ENCODE measurements at regions not wholly inside any gene's neighbourhood (a gene's known extent, or its start where the extent isn't known, plus 50 kb on each side); places are given as distances from the start of the nearest gene placed in this dataset.

- no peak for DNase-seq (ENCODE audit: low spot score)
- no peak overlapping the region for H3K4me2 ChIP-seq (ENCODE audit: low read length)
- H2AFZ ChIP-seq (ENCODE audit: low read length) = no peak overlapping the region
- BruUV-seq (replicated peaks) = no TSS peak
- H3K36me3 ChIP-seq (ENCODE audit: insufficient read depth, low read length) = no peaks in the 10 kb centered on the region
- H3K9me2 ChIP-seq (ENCODE audit: insufficient read depth, low read length) = no peaks in the 10 kb centered on the region
- intact Hi-C loops (cut with micrococcal nuclease; ENCODE audit: unreplicated experiment) = no loop called here
- H3K27ac ChIP-seq (ENCODE audit: low read depth, low read length, poor library complexity, severe bottlenecking) = no peak overlapping the region
- no peaks in the 10 kb centered on the region for H4K20me1 ChIP-seq (ENCODE audit: insufficient read depth, low read length)
- no peaks in the 10 kb centered on the region for H3K79me2 ChIP-seq (ENCODE audit: insufficient read depth, low read depth, low read length)
- no peaks in the 10 kb centered on the region for H3K4me1 ChIP-seq (ENCODE audit: insufficient read depth, low read length, poor library complexity, severe bottlenecking)
- no peak overlapping the region for H3K4me3 ChIP-seq (ENCODE audit: low read depth, low read length, poor library complexity, severe bottlenecking)
- ChIA-PET POLR2A (no interaction called here), CTCF (ENCODE audit: unreplicated experiment) (no interaction called here)
- no peaks in the 10 kb centered on the region for H3K9me3 ChIP-seq (ENCODE audit: low read length)
- no peak for TF ChIP-seq EZH2phosphoT487 (IDR thresholded peaks at IDR 0.05; ENCODE audit: borderline replicate concordance, low read depth, low read length)
- no peak for TF ChIP-seq CTCF (conservative IDR thresholded peaks at IDR 0.05; ENCODE audit: low read length)
These were observed 126.1 kb upstream of the EEA1 start for GRCh38 chr12:93055221-93055620.

GRCh38 chr12:93056971-93057535 lies 128.0 kb upstream of the EEA1 start:
- ChIA-PET POLR2A (interaction anchor here (0.9 kb wide), 1 partner anchor 16 kb away, joined by 3 read pairs; no protein-coding TSS in a partner anchor), CTCF (ENCODE audit: unreplicated experiment) (no interaction called here)
- TF ChIP-seq CTCF (conservative IDR thresholded peaks at IDR 0.05; ENCODE audit: low read length) (no peak), EZH2phosphoT487 (IDR thresholded peaks at IDR 0.05; ENCODE audit: borderline replicate concordance, low read depth, low read length) (no peak)

DNA sequence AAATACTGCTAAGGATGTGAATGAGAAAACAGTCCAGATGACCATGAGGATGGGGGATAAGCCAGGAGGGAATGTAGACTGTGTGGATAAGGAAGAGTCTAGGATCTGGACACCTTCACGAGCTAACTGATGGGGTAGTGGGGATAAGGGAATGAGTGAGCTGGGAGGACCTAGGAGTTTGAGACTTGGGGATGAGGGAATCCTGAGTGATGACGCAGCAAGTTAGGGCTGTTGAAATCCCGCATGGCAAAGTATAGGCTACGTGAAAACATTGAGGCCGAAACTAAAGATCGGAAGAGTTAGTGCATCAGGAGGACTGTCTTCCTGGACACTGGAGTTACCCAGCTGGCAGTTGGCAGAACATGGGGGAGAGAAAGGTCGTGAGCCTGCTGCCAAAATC lies 129.2 kb upstream of the EEA1 start:
- CTCF ChIA-PET (ENCODE audit: unreplicated experiment) = no interaction called here
- no peaks in the 10 kb centered on the region for H3K9me2 ChIP-seq (ENCODE audit: insufficient read depth, low read length)
- intact Hi-C loops (cut with micrococcal nuclease; ENCODE audit: unreplicated experiment) = no loop called here

More at GRCh38 chr12:93056971-93057535, 128.0 kb upstream of the EEA1 start:
- no peak overlapping the region for H3K4me2 ChIP-seq (ENCODE audit: low read length)
- no peaks in the 10 kb centered on the region for H3K9me3 ChIP-seq (ENCODE audit: low read length)
- H4K20me1 ChIP-seq (ENCODE audit: insufficient read depth, low read length) = no peaks in the 10 kb centered on the region
- intact Hi-C loops (cut with micrococcal nuclease; ENCODE audit: unreplicated experiment) = no loop called here
- no peak overlapping the region for H3K27ac ChIP-seq (ENCODE audit: low read depth, low read length, poor library complexity, severe bottlenecking)
- no peaks in the 10 kb centered on the region for H3K4me1 ChIP-seq (ENCODE audit: insufficient read depth, low read length, poor library complexity, severe bottlenecking)
- BruUV-seq (replicated peaks) = no TSS peak
- no peaks in the 10 kb centered on the region for H3K9me2 ChIP-seq (ENCODE audit: insufficient read depth, low read length)
- DNase-seq (ENCODE audit: low spot score) = no peak
- no peak overlapping the region for H3K4me3 ChIP-seq (ENCODE audit: low read depth, low read length, poor library complexity, severe bottlenecking)
- H3K36me3 ChIP-seq (ENCODE audit: insufficient read depth, low read length) = no peaks in the 10 kb centered on the region
- no peaks in the 10 kb centered on the region for H3K79me2 ChIP-seq (ENCODE audit: insufficient read depth, low read depth, low read length)
- no peak overlapping the region for H2AFZ ChIP-seq (ENCODE audit: low read length)

More for the DNA sequence above, 129.2 kb upstream of the EEA1 start:
- BruUV-seq (replicated peaks) = no TSS peak
- H3K36me3 ChIP-seq (ENCODE audit: insufficient read depth, low read length) = no peaks in the 10 kb centered on the region
- TF ChIP-seq EZH2phosphoT487 (IDR thresholded peaks at IDR 0.05; ENCODE audit: borderline replicate concordance, low read depth, low read length) (no peak), CTCF (conservative IDR thresholded peaks at IDR 0.05; ENCODE audit: low read length) (no peak)
- no peak for DNase-seq (ENCODE audit: low spot score)
- H3K4me3 ChIP-seq (ENCODE audit: low read depth, low read length, poor library complexity, severe bottlenecking) = no peak overlapping the region
- H4K20me1 ChIP-seq (ENCODE audit: insufficient read depth, low read length) = no peaks in the 10 kb centered on the region
- H3K4me1 ChIP-seq (ENCODE audit: insufficient read depth, low read length, poor library complexity, severe bottlenecking) = no peaks in the 10 kb centered on the region
- H3K9me3 ChIP-seq (ENCODE audit: low read length) = no peaks in the 10 kb centered on the region
- H3K27ac ChIP-seq (ENCODE audit: low read depth, low read length, poor library complexity, severe bottlenecking) = no peak overlapping the region
- POLR2A ChIA-PET = no interaction called here
- H3K4me2 ChIP-seq (ENCODE audit: low read length) = no peak overlapping the region
- no peak overlapping the region for H2AFZ ChIP-seq (ENCODE audit: low read length)
- no peaks in the 10 kb centered on the region for H3K79me2 ChIP-seq (ENCODE audit: insufficient read depth, low read depth, low read length)

Data from OCI-LY7 (cell line).